GM19468 (cell line): ENCODE measurements at regions not wholly inside any gene's neighbourhood (a gene's known extent, or its start where the extent isn't known, plus 50 kb on each side); places are given as distances from the start of the nearest gene placed in this dataset.

ENCODE experiments used
- ATAC-seq: cut with Tn5 transposase; IDR thresholded peaks from one replicate; pipeline ENCODE4 v1.9.1; 2021; ENCODE audit warnings: mild to moderate bottlenecking, moderate library complexity, moderate number of reproducible peaks; ENCODE audit not compliant: unreplicated experiment; ENCODE audit errors: extremely low read depth

GRCh38 chr14:50053935-50054334 lies 62.4 kb downstream of the VCPKMT start:
- no peak for ATAC-seq

- no peak for ATAC-seq
Observed at GRCh38 chr14:50055461-50056228, 60.7 kb downstream of the VCPKMT start.

- ATAC-seq = no peak
Observed at GRCh38 chr14:50056435-50056834, 59.9 kb downstream of the VCPKMT start.

GRCh38 chr14:50057331-50057730 lies 59.0 kb downstream of the VCPKMT start:
- ATAC-seq = no peak

- ATAC-seq = no peak
Observed at GRCh38 chr14:50058113-50058512, 58.3 kb downstream of the VCPKMT start.
